AG04450 (cell line): ENCODE measurements at regions not wholly inside any gene's neighbourhood (a gene's known extent, or its start where the extent isn't known, plus 50 kb on each side); places are given as distances from the start of the nearest gene placed in this dataset.

Experiments
- CTCF ChIA-PET: fragments of 300-600, 350-600 bp; formaldehyde crosslinking; extraction: SDS; loops from one replicate; lab custom pipeline; 2022; ENCODE audit warnings: antibody characterized with exemption, inconsistent platforms; lab: Charles Lee
- POLR2A ChIA-PET: fragments of 350-600 bp; formaldehyde crosslinking; extraction: SDS; loops from one replicate; lab custom pipeline; 2021; ENCODE audit warnings: antibody characterized with exemption, inconsistent platforms; lab: Yijun Ruan, JAX
- DNase-seq: peaks from one replicate; pipeline ENCODE4 v3.0.0-alpha.2; 2011; ENCODE audit warnings: low read depth, low spot score
- H3K27ac ChIP-seq: one replicate; pipeline ENCODE4 v1.5.1; 2012; ENCODE audit warnings: low read depth, low read length, control low read depth
- H3K27me3 ChIP-seq: one replicate; pipeline ENCODE4 v1.6.0; 2012; ENCODE audit warnings: low read length; ENCODE audit not compliant: control insufficient read depth, insufficient read depth
- H3K4me3 ChIP-seq: 2 replicates; pipeline ENCODE4 v1.5.1; 2011; ENCODE audit warnings: mild to moderate bottlenecking, low read depth, low read length, control low read depth
- H3K9me3 ChIP-seq: 2 replicates; pipeline ENCODE4 v1.5.1; 2012; ENCODE audit warnings: low read length; ENCODE audit not compliant: control insufficient read depth, insufficient read depth
- TF ChIP-seq, protein P1 (sequence below): IDR thresholded peaks from 2 replicates; pipeline ENCODE4 v1.5.1; 2011; ENCODE audit warnings: low read depth, low read length, control low read depth, inconsistent platforms

- TF ChIP-seq, protein P1, sequence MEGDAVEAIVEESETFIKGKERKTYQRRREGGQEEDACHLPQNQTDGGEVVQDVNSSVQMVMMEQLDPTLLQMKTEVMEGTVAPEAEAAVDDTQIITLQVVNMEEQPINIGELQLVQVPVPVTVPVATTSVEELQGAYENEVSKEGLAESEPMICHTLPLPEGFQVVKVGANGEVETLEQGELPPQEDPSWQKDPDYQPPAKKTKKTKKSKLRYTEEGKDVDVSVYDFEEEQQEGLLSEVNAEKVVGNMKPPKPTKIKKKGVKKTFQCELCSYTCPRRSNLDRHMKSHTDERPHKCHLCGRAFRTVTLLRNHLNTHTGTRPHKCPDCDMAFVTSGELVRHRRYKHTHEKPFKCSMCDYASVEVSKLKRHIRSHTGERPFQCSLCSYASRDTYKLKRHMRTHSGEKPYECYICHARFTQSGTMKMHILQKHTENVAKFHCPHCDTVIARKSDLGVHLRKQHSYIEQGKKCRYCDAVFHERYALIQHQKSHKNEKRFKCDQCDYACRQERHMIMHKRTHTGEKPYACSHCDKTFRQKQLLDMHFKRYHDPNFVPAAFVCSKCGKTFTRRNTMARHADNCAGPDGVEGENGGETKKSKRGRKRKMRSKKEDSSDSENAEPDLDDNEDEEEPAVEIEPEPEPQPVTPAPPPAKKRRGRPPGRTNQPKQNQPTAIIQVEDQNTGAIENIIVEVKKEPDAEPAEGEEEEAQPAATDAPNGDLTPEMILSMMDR = no peak
- H3K9me3 ChIP-seq = no peaks in the 10 kb centered on the region
- CTCF ChIA-PET = no interaction called here
- POLR2A ChIA-PET = no interaction called here
- H3K27me3 ChIP-seq = no peaks in the 10 kb centered on the region
- no peak for DNase-seq
- no peak overlapping the region for H3K27ac ChIP-seq
- H3K4me3 ChIP-seq = no peak overlapping the region
Observed at GRCh38 chr4:31655328-31655727, 935.2 kb downstream of the PCDH7 start.

GRCh38 chr4:31657859-31658570 lies 937.8 kb downstream of the PCDH7 start:
- no peak overlapping the region for H3K27ac ChIP-seq
- H3K27me3 ChIP-seq = no peaks in the 10 kb centered on the region
- no peak for DNase-seq
- POLR2A ChIA-PET = no interaction called here
- no peaks in the 10 kb centered on the region for H3K9me3 ChIP-seq
- no peak overlapping the region for H3K4me3 ChIP-seq
- CTCF ChIA-PET = no interaction called here
- TF ChIP-seq, protein P1 = no peak

- Histone ChIP-seq H3K9me3 (no peaks in the 10 kb centered on the region), H3K27me3 (no peaks in the 10 kb centered on the region), H3K27ac (no peak overlapping the region), H3K4me3 (no peak overlapping the region)
- CTCF ChIA-PET = no interaction called here
- TF ChIP-seq, protein P1 = no peak
- POLR2A ChIA-PET = no interaction called here
- no peak for DNase-seq
Observed at GRCh38 chr4:31660916-31661315, 940.7 kb downstream of the PCDH7 start.

DNA sequence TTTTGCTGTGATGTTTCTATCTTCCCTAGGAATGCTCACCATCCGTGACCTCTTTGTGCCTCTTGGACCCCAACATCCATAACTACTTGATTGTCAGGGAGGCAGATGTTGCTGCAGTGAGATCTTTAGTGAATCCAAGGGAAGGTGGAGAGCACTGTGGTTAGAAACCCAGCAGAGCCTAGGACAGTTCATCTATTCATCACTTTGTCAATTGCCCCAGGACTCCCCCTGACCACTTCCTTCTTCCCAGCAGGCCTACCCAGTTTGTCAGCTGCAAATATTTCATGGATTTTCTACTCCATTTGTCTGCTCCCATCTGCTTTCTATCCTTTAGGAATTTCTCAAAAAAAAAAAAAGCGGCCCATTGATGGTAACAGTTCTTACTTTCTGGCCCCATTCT lies 942.8 kb downstream of the PCDH7 start:
- CTCF ChIA-PET = no interaction called here
- Histone ChIP-seq H3K4me3 (no peak overlapping the region), H3K9me3 (no peaks in the 10 kb centered on the region), H3K27me3 (no peaks in the 10 kb centered on the region), H3K27ac (no peak overlapping the region)
- POLR2A ChIA-PET = no interaction called here
- DNase-seq = no peak
- TF ChIP-seq, protein P1 = no peak

GRCh38 chr4:31667686-31668085 lies 947.5 kb downstream of the PCDH7 start:
- Histone ChIP-seq H3K9me3 (no peaks in the 10 kb centered on the region), H3K27me3 (no peaks in the 10 kb centered on the region), H3K27ac (no peak overlapping the region), H3K4me3 (no peak overlapping the region)
- ChIA-PET CTCF (no interaction called here), POLR2A (no interaction called here)
- TF ChIP-seq, protein P1 = no peak
- no peak for DNase-seq
